COR-L47 (cell line): ENCODE measurements at regions not wholly inside any gene's neighbourhood (a gene's known extent, or its start where the extent isn't known, plus 50 kb on each side); places are given as distances from the start of the nearest gene placed in this dataset.

Source experiments
- DNase-seq: peaks from one replicate; lab custom pipeline; 2025; lab: John Stamatoyannopoulos, UW

DNA sequence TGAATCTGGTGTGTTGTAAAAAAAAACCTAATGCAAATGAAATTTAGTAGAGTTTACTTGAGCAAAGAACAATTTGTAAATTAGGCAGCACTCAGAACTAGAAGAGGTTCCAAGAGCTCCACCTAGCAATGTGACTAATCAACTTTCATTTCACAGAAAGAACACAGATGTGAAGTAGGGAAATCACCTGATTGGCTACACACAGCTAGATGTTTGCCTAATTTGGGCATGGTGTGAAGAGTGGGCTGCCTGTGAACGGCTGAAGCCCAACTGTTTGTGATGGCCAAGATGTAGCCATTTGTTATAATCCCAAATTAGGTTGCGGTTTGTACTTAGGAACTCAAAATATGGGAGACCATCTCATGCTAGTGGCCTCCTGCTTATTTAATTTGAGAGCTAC, 724.4 kb upstream of the SLITRK5 start:
- no peak for DNase-seq

- no peak for DNase-seq
Measured at GRCh38 chr13:86954341-86954740, 716.8 kb upstream of the SLITRK5 start.

DNA sequence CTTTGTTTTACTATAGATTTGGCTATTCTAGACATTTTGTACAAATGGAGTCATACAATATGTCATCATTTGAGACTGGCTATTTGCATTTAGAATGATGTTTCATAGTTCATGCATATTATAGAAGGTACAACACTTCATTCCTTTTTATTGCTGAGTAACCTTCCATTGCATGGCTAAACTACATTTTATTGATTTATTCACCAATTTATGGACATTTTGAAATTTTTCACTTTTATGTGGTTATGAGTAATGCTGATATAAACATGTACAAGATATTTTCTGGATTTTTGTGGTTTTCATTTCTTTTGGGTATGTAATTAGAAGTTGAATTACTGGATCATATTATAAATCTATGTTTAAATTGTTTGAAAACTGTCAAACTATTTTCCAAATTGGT, 710.3 kb upstream of the SLITRK5 start:
- no peak for DNase-seq

DNA sequence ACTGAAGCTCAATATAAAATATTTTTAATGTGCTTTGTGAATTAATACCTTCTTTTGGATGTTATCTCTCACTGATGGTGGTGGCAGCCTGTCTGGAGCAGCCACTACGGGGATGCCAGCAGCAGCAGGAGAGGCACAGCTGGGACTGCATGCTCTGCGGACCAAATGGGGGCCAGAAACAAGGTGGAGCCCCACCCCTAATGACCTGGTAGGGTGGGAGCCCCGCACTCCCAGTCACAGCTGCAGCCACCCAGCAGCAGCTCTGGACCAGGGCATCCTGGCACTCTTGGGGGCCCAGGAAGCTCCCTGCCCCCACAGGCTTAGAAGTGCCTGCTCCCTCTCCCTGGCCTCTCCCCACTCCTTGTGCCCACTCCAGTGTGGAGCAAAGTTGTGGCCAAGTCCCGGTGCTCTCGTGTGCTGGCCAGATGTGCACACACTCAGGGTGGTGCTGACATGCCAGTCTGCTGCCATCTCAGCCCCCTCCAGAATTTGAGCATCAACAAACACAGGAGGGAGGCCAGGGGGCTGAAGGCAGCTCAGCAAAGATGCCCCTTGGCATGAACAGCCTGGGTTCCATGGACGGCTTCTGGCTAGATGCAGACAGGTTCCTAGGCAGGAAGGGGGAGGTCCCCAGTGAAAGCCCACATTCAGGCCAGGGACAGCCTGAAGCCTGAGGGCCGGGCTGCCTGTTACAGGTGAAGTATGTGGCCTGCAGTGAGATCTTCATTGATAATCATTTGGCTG, 696.7 kb upstream of the SLITRK5 start:
- no peak for DNase-seq

- DNase-seq: no peak
Measured at GRCh38 chr13:86974995-86975328, 696.2 kb upstream of the SLITRK5 start.

GRCh38 chr13:86976521-86977324, 694.4 kb upstream of the SLITRK5 start:
- no peak for DNase-seq

- DNase-seq: peak; percentile 1
Measured at GRCh38 chr13:86986448-86986847, 684.7 kb upstream of the SLITRK5 start.

- DNase-seq: no peak
Measured at GRCh38 chr13:86992251-86992650, 678.9 kb upstream of the SLITRK5 start.

DNA sequence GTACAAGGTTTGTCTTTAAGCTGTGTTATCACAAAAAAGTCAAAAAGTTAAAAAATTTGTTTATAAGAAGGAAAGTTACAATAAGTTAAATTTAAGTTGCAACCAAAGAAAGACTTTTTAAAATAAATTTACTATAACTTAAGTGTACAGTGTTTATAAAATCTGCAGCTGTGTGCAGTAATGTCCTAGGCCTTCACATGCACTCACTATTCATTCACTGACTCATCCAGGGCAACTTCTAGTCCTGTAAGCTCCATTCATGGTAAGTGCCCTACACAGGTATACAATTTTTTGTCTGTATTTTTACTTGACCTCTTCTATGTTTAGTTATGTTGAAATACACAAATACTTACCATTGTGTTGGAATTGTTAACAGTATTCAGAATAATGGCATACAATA, 667.9 kb upstream of the SLITRK5 start:
- DNase-seq: no peak

- DNase-seq: no peak
Measured at GRCh38 chr13:87005511-87005910, 665.7 kb upstream of the SLITRK5 start.

DNA sequence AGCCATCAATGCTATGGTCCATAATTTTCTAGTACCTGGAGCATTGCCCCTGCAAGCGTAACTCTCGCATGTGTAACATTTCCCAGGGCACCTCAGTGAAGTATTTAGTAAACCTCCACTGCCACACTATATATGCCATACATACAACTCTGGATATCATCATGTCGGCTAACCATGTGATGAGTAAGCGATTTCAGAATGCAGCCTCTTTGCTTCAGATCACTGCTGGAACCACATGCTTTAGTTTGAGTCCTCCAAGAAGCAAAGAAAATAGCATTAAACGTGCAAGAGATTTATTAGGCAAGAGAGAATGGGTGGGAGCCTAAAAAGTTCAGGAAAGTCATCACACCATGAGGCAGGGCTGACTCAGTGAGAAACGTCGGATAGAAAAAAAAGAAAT, 635.6 kb upstream of the SLITRK5 start:
- DNase-seq: no peak

DNA sequence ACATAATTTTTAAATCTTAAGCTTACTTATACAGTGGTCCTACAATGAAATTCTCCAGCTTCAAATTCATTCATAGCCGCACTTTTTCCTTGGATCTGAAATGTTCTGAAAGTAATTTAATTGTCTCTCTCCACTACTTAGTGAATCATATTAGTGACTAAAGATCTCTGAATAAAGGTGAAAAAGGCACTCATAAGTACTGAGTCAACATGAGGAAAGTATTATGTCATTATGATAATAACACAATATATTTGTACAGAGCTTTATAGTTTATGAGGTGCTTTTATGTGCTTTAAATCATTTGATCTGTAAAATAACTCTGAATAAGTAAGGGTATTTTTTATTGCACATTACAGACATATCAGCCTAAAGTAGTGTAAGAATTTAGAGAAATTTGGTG, 628.2 kb upstream of the SLITRK5 start:
- DNase-seq: no peak

DNA sequence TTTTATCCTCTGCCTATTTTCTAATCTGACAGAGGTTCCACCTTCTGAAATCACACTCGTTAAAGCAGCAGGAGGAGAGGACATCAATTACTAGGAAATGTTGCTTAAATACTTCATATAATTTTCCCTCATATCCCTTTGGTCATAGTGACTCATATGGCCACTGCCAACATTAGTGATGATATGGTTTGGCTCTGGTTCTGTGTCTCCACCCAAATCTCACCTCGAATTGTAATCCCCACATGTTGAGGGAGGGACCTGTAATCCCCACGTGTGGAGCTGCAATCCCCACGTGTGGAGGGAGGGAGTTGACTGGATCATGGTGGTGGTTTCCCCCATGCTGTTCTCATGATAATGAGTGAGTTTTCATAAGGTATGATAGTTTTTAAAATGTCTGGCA, 618.4 kb upstream of the SLITRK5 start:
- DNase-seq: no peak

DNA sequence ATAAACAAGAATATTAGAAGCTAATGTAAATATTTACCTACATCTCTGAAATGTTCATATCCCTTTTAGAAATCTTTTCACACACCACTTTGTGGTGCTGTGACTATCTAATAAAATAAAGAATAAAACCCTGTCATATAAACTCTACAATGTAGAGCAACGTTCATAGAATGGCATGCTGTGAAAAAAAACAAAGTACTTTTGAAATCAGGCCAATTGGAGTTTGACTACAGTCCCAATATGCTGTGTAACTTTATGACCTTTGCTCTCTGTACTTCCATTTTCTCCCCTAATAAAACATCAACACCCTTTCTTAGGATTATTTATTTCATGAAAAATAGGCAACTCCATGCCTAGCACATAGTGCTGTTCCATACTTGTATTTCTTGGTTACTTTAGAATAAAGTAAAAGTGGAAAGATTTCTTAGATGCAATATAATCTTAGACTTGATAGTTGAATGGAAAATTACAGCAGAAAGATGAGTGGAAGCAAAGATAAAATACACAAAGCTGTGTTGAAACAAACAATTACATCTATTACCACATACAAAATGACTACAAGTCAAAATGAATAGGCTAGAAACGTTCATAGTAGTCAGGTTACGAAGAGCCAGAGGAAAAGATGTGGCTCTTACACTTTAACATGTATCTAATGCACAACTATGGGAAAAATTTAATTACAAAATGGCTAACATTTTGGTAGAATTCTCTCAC, 613.2 kb upstream of the SLITRK5 start:
- no peak for DNase-seq

DNA sequence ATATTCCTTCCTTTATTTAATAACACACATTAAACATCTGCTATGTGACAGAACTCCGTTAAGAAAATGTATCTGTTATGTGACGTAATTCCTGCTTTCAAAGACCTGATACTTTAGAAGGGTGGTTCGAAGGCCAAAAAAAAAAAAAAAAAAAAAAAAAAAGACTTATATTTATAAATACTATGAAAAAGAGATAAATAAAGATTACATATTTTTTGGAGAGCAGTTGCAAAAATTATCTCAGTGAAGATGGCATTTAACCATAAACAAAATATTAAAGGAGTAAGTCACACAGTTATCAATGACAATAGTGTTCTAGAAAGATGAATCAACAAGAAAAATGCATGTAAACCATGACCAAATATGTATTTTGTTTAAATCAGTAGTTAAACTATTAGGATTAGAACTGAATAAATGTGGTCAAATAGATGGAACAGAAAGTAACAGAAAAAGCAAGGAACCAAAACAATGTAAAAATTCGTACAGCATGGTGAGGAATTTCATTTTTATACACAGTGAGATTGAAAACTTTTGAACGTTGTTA, 612.3 kb upstream of the SLITRK5 start:
- DNase-seq: no peak

DNA sequence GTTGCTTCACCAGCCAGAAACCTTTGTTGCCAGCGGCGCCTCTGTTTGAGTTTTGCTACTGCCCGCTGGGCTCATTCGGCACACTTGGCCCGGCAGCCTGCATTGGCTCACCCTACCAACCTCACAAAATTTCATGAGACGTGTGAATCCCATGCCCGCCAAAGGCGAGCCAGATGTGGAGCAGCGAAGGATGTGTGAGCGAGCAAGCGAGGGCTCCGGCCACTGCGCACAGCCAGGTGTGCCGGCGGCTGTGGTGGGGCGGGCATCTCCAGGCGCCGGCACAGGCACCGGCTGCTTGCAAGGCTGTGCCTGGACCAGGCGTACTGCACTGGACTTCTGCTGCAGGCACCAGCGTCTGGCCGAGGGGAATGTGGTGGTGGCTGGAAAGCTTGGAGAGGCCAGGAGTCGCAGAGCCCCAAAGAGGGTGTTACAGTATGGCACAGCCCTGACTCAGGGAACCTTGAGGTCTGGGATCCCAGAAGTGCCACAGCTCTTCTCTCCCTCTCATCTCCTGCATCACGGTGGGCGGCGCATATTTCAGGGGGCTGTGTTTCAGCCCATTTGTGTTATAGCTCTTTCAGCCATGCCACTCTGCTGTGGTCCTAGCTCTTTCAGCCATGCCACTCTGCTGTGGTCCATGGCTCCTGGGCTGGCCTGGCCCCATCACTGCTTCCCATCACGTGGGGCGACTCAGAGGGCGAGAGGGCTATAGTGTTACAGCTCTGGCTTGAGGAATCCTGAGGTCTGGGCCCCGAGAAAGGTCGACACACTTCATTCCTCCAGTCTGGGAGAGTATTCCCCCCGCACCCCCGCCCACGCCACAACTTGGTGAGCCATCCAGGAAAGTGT, 592.0 kb upstream of the SLITRK5 start:
- DNase-seq: no peak

DNA sequence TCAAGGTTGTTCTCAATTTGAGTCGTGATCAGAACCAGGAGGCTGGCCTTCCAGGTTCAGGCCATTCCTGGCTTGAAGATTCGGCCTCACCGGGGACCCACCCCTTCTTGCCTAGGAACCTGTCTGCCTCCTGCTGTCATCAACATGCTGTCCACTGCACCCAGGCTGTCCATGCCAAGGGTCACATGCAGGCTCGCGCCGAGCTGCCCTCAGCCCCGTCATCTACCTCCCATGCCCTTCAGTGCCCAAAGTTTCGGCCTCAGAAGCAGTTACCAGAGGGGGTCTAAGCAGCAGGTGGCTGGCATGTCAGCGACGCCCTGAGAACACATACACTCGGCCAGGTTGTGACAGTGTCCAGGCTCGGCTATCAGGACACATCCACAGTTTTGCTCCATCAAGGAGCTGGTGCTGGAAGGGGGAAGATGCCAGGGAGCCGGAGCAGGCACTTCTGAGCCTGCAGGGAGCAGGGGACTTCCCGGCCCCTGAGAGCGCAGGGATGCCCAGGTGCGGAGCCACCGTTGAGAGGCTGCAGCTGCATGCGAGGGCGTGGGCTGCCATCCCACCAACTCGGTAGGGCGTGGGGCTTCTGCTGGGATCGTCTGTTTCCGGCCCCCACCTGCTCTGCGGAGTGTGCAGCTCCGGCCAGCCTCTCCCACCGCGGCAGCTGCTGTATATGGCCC, 590.9 kb upstream of the SLITRK5 start:
- no peak for DNase-seq

DNA sequence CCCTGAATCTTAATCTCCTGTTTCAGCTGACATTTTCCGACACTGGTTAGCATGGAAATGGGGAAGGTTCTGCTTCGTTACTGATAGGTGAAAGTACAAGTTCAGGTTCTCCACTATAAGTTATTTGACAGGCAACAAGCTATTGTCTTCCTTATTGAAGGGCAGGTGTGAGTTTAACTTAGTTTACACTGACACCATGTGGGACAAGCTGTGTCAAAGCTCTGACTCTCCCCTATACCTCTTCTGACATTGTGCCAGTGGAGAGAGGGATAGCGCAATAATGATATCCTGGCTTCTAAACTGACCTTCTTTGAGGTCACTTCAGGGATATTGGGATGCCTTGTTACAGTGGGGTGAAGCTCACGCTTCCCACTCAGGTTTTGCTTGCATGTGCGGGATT, 587.0 kb upstream of the SLITRK5 start:
- DNase-seq: no peak

- no peak for DNase-seq
Measured at GRCh38 chr13:87087741-87088140, 583.4 kb upstream of the SLITRK5 start.

GRCh38 chr13:87089391-87089790, 581.8 kb upstream of the SLITRK5 start:
- no peak for DNase-seq

DNA sequence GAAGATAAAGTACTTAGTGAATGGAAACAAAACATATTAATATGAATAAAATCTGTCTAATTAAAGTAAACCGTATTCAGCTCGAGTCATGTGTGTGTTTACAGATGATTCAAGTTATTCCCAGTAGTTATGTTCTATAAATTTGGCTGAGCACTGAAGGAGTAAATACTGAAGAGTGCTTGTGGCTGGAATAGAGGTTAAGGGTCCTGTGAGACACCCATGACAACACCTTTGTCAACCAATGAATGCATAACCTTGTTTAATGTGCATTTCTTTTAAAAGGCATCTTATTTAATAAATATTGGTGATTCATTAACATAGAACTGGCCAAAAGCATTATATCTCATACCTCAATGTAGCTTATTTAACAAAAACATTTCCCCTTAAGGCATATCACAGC, 577.8 kb upstream of the SLITRK5 start:
- DNase-seq: no peak
